ENCODE measurements at regions not wholly inside any gene's neighbourhood (a gene's known extent, or its start where the extent isn't known, plus 50 kb on each side); places are given as distances from the start of the nearest gene placed in this dataset.

- ChIA-PET POLR2A (no interaction called here), CTCF (no interaction called here)
- Histone ChIP-seq H3K9me1 (replicated peaks; ENCODE audit: control insufficient read depth, extremely low read depth, insufficient read depth, low read length) (no peaks in the 10 kb centered on the region), H3K27me3 (ENCODE audit: control insufficient read depth in 2 of 2, insufficient read depth in 2 of 2, low read length in 2 of 2) (no peaks in the 10 kb centered on the region), H3K79me2 (ENCODE audit: control insufficient read depth, insufficient read depth, low read length) (no peaks in the 10 kb centered on the region), H3K4me3 (replicated peaks in 1 of 3; ENCODE audit: insufficient read depth in 1 of 3, low read depth in 1 of 3, low read length in 3 of 3) (no peak overlapping the region), H3K27ac (ENCODE audit: insufficient read depth, low read depth, low read length) (no peak overlapping the region), H3K4me2 (ENCODE audit: insufficient read depth, low read length) (no peak overlapping the region), H3K4me1 (ENCODE audit: control insufficient read depth, extremely low read depth, insufficient read depth, low read length) (no peaks in the 10 kb centered on the region), H2AFZ (ENCODE audit: low read depth, low read length) (no peak overlapping the region), H3K36me3 (ENCODE audit: control insufficient read depth in 2 of 2, extremely low read depth in 1 of 2, insufficient read depth in 2 of 2, low read length in 2 of 2) (no peaks in the 10 kb centered on the region), H4K20me1 (replicated peaks; ENCODE audit: control insufficient read depth, extremely low read depth, insufficient read depth, low read length) (no peaks in the 10 kb centered on the region), H3K9ac (replicated peaks; ENCODE audit: extremely low read depth, insufficient read depth, low read length) (no peak overlapping the region), H3K9me3 (replicated peaks; ENCODE audit: control insufficient read depth, insufficient read depth, low read length) (no peaks in the 10 kb centered on the region)
- dilution Hi-C loops (cut with MboI; ENCODE audit: extremely low pct_ligation_motif_present, low sequenced_read_pairs), result no loop called here
- intact Hi-C loops (cut with micrococcal nuclease), result no loop called here
- FAIRE-seq (no peak), DNase-seq (ENCODE audit: low read depth, low spot score) (no peak)
- no TSS peak for BruUV-seq (replicated peaks)
- no peak for TF ChIP-seq EZH2 (IDR thresholded peaks at IDR 0.05; ENCODE audit: borderline replicate concordance, low read depth, low read length, severe bottlenecking)
Measured at GRCh38 chr4:107349732-107350131, 313.6 kb upstream of the DKK2 start.

GRCh38 chr4:107349266-107349665, 313.2 kb upstream of the DKK2 start:
- H3K27me3 ChIP-seq (ENCODE audit: control insufficient read depth in 2 of 2, insufficient read depth in 2 of 2, low read length in 2 of 2), result no peaks in the 10 kb centered on the region
- dilution Hi-C loops (cut with MboI; ENCODE audit: extremely low pct_ligation_motif_present, low sequenced_read_pairs) (no loop called here), intact Hi-C loops (cut with micrococcal nuclease) (no loop called here)
- H3K4me3 ChIP-seq (replicated peaks in 1 of 3; ENCODE audit: insufficient read depth in 1 of 3, low read depth in 1 of 3, low read length in 3 of 3), result no peak overlapping the region
- no peaks in the 10 kb centered on the region for H3K36me3 ChIP-seq (ENCODE audit: control insufficient read depth in 2 of 2, extremely low read depth in 1 of 2, insufficient read depth in 2 of 2, low read length in 2 of 2)
- no peaks in the 10 kb centered on the region for H3K4me1 ChIP-seq (ENCODE audit: control insufficient read depth, extremely low read depth, insufficient read depth, low read length)
- TF ChIP-seq MAX (IDR thresholded peaks at IDR 0.05; ENCODE audit: insufficient read depth, insufficient read length), result no peak
- no peak for TF ChIP-seq POLR2A (IDR thresholded peaks at IDR 0.05; ENCODE audit: low read depth, low read length)
- no peak for TF ChIP-seq CTCF (IDR thresholded peaks at IDR 0.05; ENCODE audit: extremely low read depth in 1 of 2, insufficient read depth in 1 of 2, low read depth in 1 of 2, low read length in 2 of 2)
- TF ChIP-seq JUN (IDR thresholded peaks at IDR 0.05; ENCODE audit: borderline replicate concordance, insufficient read depth, insufficient read length, low read depth), result no peak
- TF ChIP-seq MYC (IDR thresholded peaks at IDR 0.05; ENCODE audit: low read depth, low read length), result no peak
- TF ChIP-seq GATA2 (IDR thresholded peaks at IDR 0.05; ENCODE audit: insufficient read depth, insufficient read length, low read depth, low read length), result no peak
- TF ChIP-seq POLR2AphosphoS5 (IDR thresholded peaks at IDR 0.05; ENCODE audit: insufficient read depth, low read depth, low read length), result no peak
- TF ChIP-seq FOS (IDR thresholded peaks at IDR 0.05; ENCODE audit: borderline replicate concordance, insufficient read depth, low read length), result no peak
- no peak for TF ChIP-seq EZH2 (IDR thresholded peaks at IDR 0.05; ENCODE audit: borderline replicate concordance, low read depth, low read length, severe bottlenecking)
- no peak for FAIRE-seq
- H3K4me2 ChIP-seq (ENCODE audit: insufficient read depth, low read length), result no peak overlapping the region
- H3K79me2 ChIP-seq (ENCODE audit: control insufficient read depth, insufficient read depth, low read length), result no peaks in the 10 kb centered on the region
- H3K9me1 ChIP-seq (replicated peaks; ENCODE audit: control insufficient read depth, extremely low read depth, insufficient read depth, low read length), result no peaks in the 10 kb centered on the region
- ChIA-PET CTCF (no interaction called here), POLR2A (no interaction called here)
- no peaks in the 10 kb centered on the region for H4K20me1 ChIP-seq (replicated peaks; ENCODE audit: control insufficient read depth, extremely low read depth, insufficient read depth, low read length)
- H3K9me3 ChIP-seq (replicated peaks; ENCODE audit: control insufficient read depth, insufficient read depth, low read length), result no peaks in the 10 kb centered on the region
- H2AFZ ChIP-seq (ENCODE audit: low read depth, low read length), result no peak overlapping the region
- DNase-seq (ENCODE audit: low read depth, low spot score), result no peak
- no TSS peak for BruUV-seq (replicated peaks)
- H3K9ac ChIP-seq (replicated peaks; ENCODE audit: extremely low read depth, insufficient read depth, low read length), result no peak overlapping the region
- H3K27ac ChIP-seq (ENCODE audit: insufficient read depth, low read depth, low read length), result no peak overlapping the region
